HEK293 (cell line): ENCODE measurements at regions not wholly inside any gene's neighbourhood (a gene's known extent, or its start where the extent isn't known, plus 50 kb on each side); places are given as distances from the start of the nearest gene placed in this dataset.

Experiments
- ZBTB48 ChIP-seq: fragments of 450-650 bp; formaldehyde crosslinking; IDR thresholded peaks from 2 replicates; pipeline ENCODE4 v1.5.1; 2016; ENCODE audit warnings: missing biosample characterization, missing genetic modification characterization
- ZNF37A ChIP-seq: fragments of 450-650 bp; IDR thresholded peaks from 2 replicates; pipeline ENCODE4 v1.5.1; 2018; ENCODE audit warnings: missing biosample characterization, missing genetic modification characterization
- ZNF596 ChIP-seq: fragments of 450-650 bp; IDR thresholded peaks from 2 replicates; pipeline ENCODE4 v1.5.0; 2018; ENCODE audit warnings: missing biosample characterization, mild to moderate bottlenecking, missing genetic modification characterization, moderate library complexity
- ZNF621 ChIP-seq: fragments of 450-650 bp; formaldehyde crosslinking; IDR thresholded peaks from 2 replicates; pipeline ENCODE4 v1.5.1; 2017; ENCODE audit warnings: missing biosample characterization, missing genetic modification characterization
- ZNF837 ChIP-seq: fragments of 450-650 bp; formaldehyde crosslinking; IDR thresholded peaks from 2 replicates; pipeline ENCODE4 v1.5.1; 2016; ENCODE audit warnings: missing biosample characterization, missing genetic modification characterization
- TF ChIP-seq, protein P1 (sequence below): fragments of 450-650 bp; formaldehyde crosslinking; IDR thresholded peaks from 2 replicates; pipeline ENCODE4 v1.5.1; 2016; ENCODE audit warnings: missing biosample characterization, missing genetic modification characterization
- TF ChIP-seq, protein P2 (sequence below): fragments of 450-650 bp; formaldehyde crosslinking; IDR thresholded peaks from 2 replicates; pipeline ENCODE4 v1.5.1; 2016; ENCODE audit warnings: missing biosample characterization, missing genetic modification characterization

DNA sequence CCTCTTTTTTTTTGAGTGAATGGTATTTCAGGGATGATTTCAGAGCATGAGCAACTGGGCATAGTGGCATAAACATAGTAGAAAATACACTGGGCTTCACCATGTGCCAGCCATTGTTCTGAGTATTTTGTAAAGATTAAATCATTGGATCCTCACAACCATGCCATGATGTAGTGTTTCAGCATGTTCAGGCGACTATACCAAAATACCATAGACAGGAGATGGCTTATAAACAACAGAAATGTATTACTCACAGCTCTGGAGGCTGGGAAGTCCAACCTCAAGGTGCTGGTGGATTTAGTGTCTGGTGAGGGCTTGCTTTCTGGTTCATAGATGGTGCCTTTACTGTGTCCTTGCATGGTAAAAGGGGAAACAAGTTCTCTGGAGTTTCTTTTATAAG, 101.5 kb upstream of the KL start:
- no peak for TF ChIP-seq ZNF621 (tag by site-specific recombination)
- TF ChIP-seq, protein P1, sequence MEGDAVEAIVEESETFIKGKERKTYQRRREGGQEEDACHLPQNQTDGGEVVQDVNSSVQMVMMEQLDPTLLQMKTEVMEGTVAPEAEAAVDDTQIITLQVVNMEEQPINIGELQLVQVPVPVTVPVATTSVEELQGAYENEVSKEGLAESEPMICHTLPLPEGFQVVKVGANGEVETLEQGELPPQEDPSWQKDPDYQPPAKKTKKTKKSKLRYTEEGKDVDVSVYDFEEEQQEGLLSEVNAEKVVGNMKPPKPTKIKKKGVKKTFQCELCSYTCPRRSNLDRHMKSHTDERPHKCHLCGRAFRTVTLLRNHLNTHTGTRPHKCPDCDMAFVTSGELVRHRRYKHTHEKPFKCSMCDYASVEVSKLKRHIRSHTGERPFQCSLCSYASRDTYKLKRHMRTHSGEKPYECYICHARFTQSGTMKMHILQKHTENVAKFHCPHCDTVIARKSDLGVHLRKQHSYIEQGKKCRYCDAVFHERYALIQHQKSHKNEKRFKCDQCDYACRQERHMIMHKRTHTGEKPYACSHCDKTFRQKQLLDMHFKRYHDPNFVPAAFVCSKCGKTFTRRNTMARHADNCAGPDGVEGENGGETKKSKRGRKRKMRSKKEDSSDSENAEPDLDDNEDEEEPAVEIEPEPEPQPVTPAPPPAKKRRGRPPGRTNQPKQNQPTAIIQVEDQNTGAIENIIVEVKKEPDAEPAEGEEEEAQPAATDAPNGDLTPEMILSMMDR = no peak
- TF ChIP-seq, protein P2, sequence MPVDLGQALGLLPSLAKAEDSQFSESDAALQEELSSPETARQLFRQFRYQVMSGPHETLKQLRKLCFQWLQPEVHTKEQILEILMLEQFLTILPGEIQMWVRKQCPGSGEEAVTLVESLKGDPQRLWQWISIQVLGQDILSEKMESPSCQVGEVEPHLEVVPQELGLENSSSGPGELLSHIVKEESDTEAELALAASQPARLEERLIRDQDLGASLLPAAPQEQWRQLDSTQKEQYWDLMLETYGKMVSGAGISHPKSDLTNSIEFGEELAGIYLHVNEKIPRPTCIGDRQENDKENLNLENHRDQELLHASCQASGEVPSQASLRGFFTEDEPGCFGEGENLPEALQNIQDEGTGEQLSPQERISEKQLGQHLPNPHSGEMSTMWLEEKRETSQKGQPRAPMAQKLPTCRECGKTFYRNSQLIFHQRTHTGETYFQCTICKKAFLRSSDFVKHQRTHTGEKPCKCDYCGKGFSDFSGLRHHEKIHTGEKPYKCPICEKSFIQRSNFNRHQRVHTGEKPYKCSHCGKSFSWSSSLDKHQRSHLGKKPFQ (tag by site-specific recombination) = no peak
- TF ChIP-seq ZNF596 (tag by site-specific recombination) = no peak
- TF ChIP-seq ZNF837 (tag by site-specific recombination) = no peak
- no peak for TF ChIP-seq ZNF37A (tag by site-specific recombination)
- no peak for TF ChIP-seq ZBTB48 (tag by site-specific recombination)
